ENCODE measurements at regions not wholly inside any gene's neighbourhood (a gene's known extent, or its start where the extent isn't known, plus 50 kb on each side); places are given as distances from the start of the nearest gene placed in this dataset.
A peak's percentile ranks its signal among the peaks of the same experiment; 100 is the strongest.

DNA sequence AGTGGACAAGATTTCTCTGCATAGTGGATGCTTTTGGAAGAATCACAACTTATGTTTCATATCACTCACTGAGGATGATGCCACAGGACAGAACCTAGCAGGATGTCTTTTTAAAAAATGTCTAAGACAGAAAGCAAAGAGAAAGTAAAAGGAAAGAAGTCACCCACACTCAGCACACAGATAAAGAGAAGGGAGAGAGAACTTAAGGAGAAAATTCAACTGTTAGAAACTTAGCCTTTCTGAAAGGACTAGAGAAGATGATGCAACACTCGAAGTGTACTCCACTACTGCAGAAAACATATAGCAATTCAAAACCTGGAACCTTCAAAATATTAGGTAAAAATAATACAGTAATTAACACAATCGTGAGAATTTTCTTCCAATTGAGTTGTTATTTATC is 52.8 kb upstream of the STK26 start:
- Histone ChIP-seq H2AFZ (ENCODE audit: low read length) (peak overlapping the region; percentile 63), H3K9me3 (replicated peaks; ENCODE audit: insufficient read depth, low read length) (no peaks in the 10 kb centered on the region; the same call in 1 of the 2 replicates), H3K9ac (ENCODE audit: low read length) (no peak overlapping the region)

More for the DNA sequence above, 52.8 kb upstream of the STK26 start:
- no peak overlapping the region for H3K4me3 ChIP-seq (ENCODE audit: low read length)
- TF ChIP-seq EZH2 (optimal IDR thresholded peaks at IDR 0.05; ENCODE audit: low read depth, low read length): no peak
- TF ChIP-seq CTCF (IDR thresholded peaks at IDR 0.05; ENCODE audit: low read length): no peak
- no peak for TF ChIP-seq EZH2phosphoT487 (IDR thresholded peaks at IDR 0.05; ENCODE audit: low read length)
- no peaks in the 10 kb centered on the region for H3K36me3 ChIP-seq (replicated peaks; ENCODE audit: insufficient read depth, low read length)
- no peaks in the 10 kb centered on the region for H3K27me3 ChIP-seq (replicated peaks; ENCODE audit: insufficient read depth, low read length)
- H3K4me2 ChIP-seq (ENCODE audit: low read depth, low read length): peak overlapping the region; percentile 24; the same call in 1 of the 2 replicates
- no peaks in the 10 kb centered on the region for H3K9me2 ChIP-seq (replicated peaks; ENCODE audit: insufficient read depth, low read length)
- H4K20me1 ChIP-seq (ENCODE audit: insufficient read depth, low read length): no peaks in the 10 kb centered on the region
- H3K4me1 ChIP-seq (ENCODE audit: low read length): no peaks in the 10 kb centered on the region
- H3K27ac ChIP-seq (ENCODE audit: low read length): no peak overlapping the region
- H3K79me2 ChIP-seq (ENCODE audit: low read length): no peaks in the 10 kb centered on the region
- no peaks in the 10 kb centered on the region for H3F3A ChIP-seq (ENCODE audit: insufficient read depth, low read length)
- DNase-seq: no peak
